HEK293 (cell line): ENCODE measurements at regions not wholly inside any gene's neighbourhood (a gene's known extent, or its start where the extent isn't known, plus 50 kb on each side); places are given as distances from the start of the nearest gene placed in this dataset.

Experiments
- CTCF ChIA-PET: fragments of 350-600 bp; formaldehyde crosslinking; extraction: SDS; loops from one replicate; lab custom pipeline; 2021; ENCODE audit warnings: antibody characterized with exemption; lab: Yijun Ruan, JAX
- POLR2A ChIA-PET: fragments of 300-600 bp; formaldehyde crosslinking; extraction: SDS; loops from one replicate; lab custom pipeline; 2020; ENCODE audit warnings: antibody characterized with exemption, inconsistent platforms; lab: Yijun Ruan, JAX
- H3K27ac ChIP-seq: fragments of 200-500 bp; sonication (Bioruptor generic); 2 replicates; pipeline ENCODE4 v1.5.1; 2014; ENCODE audit warnings: low read depth, low read length, control low read depth, inconsistent platforms; ENCODE audit errors: extremely low read depth
- H3K36me3 ChIP-seq, 2 experiments: fragments of 200-500 bp in 1 of 2; sonication (Bioruptor generic) in 1 of 2; 1 replicate in 1 of 2; 2 replicates in 1 of 2; pipeline ENCODE4 v1.5.1; 2014 to 2017; ENCODE audit warnings: inconsistent platforms in 2 of 2, low read length in 2 of 2; ENCODE audit not compliant: control insufficient read depth in 2 of 2, insufficient read depth in 1 of 2
- H3K4me1 ChIP-seq: fragments of 200-500 bp; sonication (Bioruptor generic); 2 replicates; pipeline ENCODE4 v1.5.1; 2014; ENCODE audit warnings: mild to moderate bottlenecking, low read length, inconsistent platforms; ENCODE audit not compliant: control insufficient read depth, insufficient read depth
- H3K4me3 ChIP-seq: 2 replicates; pipeline ENCODE4 v1.5.1; 2011; ENCODE audit warnings: low read depth, mild to moderate bottlenecking, control low read depth, low read length, moderate library complexity
- H3K9me3 ChIP-seq: fragments of 200-500 bp; sonication (Bioruptor generic); 2 replicates; pipeline ENCODE4 v1.5.1; 2014; ENCODE audit warnings: low read depth, low read length, inconsistent platforms; ENCODE audit not compliant: control insufficient read depth, insufficient read depth
- ATF2 ChIP-seq: fragments of 450-650 bp; formaldehyde crosslinking; IDR thresholded peaks from 2 replicates; pipeline ENCODE4 v1.5.1; 2016; ENCODE audit warnings: missing biosample characterization, missing genetic modification characterization, low read depth
- PRDM1 ChIP-seq: fragments of 450-650 bp; formaldehyde crosslinking; IDR thresholded peaks from 2 replicates; pipeline ENCODE4; 2016; ENCODE audit warnings: missing biosample characterization, missing genetic modification characterization
- ZBTB17 ChIP-seq: fragments of 450-650 bp; formaldehyde crosslinking; IDR thresholded peaks from 2 replicates; pipeline ENCODE4 v1.5.1; 2016; ENCODE audit warnings: missing biosample characterization, missing genetic modification characterization
- ZFP41 ChIP-seq: fragments of 450-650 bp; formaldehyde crosslinking; IDR thresholded peaks from 2 replicates; pipeline ENCODE4 v1.5.1; 2016; ENCODE audit warnings: missing biosample characterization, missing genetic modification characterization, borderline replicate concordance
- ZNF280D ChIP-seq: fragments of 450-650 bp; formaldehyde crosslinking; IDR thresholded peaks from 2 replicates; pipeline ENCODE4 v1.5.1; 2016; ENCODE audit warnings: missing biosample characterization, missing genetic modification characterization
- ZNF366 ChIP-seq: fragments of 450-650 bp; formaldehyde crosslinking; conservative IDR thresholded peaks from 2 replicates; pipeline ENCODE4 v1.5.1; 2016; ENCODE audit warnings: missing biosample characterization, missing genetic modification characterization
- ZNF510 ChIP-seq: fragments of 450-650 bp; formaldehyde crosslinking; IDR thresholded peaks from 2 replicates; pipeline ENCODE4 v1.5.1; 2018; ENCODE audit warnings: mild to moderate bottlenecking, missing genetic modification characterization, missing biosample characterization; ENCODE audit not compliant: insufficient replicate concordance
- ZNF658 ChIP-seq: fragments of 450-650 bp; formaldehyde crosslinking; IDR thresholded peaks from 2 replicates; pipeline ENCODE4; 2016; ENCODE audit warnings: missing biosample characterization, missing genetic modification characterization
- TF ChIP-seq, protein P1 (sequence below): fragments of 450-650 bp; formaldehyde crosslinking; IDR thresholded peaks from 2 replicates; pipeline ENCODE4 v1.5.1; 2016; ENCODE audit warnings: missing biosample characterization, missing genetic modification characterization
- TF ChIP-seq, protein P2 (sequence below): fragments of 450-650 bp; IDR thresholded peaks from 2 replicates; pipeline ENCODE4 v1.5.1; 2018; ENCODE audit warnings: missing biosample characterization, missing genetic modification characterization

- TF ChIP-seq, protein P1, sequence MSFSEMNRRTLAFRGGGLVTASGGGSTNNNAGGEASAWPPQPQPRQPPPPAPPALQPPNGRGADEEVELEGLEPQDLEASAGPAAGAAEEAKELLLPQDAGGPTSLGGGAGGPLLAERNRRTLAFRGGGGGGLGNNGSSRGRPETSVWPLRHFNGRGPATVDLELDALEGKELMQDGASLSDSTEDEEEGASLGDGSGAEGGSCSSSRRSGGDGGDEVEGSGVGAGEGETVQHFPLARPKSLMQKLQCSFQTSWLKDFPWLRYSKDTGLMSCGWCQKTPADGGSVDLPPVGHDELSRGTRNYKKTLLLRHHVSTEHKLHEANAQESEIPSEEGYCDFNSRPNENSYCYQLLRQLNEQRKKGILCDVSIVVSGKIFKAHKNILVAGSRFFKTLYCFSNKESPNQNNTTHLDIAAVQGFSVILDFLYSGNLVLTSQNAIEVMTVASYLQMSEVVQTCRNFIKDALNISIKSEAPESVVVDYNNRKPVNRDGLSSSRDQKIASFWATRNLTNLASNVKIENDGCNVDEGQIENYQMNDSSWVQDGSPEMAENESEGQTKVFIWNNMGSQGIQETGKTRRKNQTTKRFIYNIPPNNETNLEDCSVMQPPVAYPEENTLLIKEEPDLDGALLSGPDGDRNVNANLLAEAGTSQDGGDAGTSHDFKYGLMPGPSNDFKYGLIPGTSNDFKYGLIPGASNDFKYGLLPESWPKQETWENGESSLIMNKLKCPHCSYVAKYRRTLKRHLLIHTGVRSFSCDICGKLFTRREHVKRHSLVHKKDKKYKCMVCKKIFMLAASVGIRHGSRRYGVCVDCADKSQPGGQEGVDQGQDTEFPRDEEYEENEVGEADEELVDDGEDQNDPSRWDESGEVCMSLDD (tag by site-specific recombination): no peak
- no peak for TF ChIP-seq ZNF280D (tag by site-specific recombination)
These were observed 258.1 kb upstream of the EDIL3 start (continued) for GRCh38 chr5:84642795-84643194.

DNA sequence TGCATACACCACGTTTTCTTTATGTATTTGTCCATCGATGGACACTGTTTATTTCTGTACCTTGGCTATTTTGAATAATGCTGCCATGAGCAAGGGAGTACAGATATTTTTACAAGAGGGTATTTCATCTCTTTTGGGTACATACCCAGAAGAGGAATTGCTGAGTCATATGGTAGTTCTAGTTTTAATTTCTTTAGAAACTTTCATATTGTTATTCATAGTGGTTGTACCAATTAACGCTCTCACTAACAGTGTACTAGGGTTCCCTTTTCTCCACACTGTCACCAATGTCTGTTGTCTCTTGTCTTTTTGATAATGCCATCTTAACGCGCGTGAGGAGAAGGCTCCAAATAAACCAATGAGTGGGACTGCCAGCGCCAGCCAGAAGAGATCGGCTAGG, 257.6 kb upstream of the EDIL3 start:
- H3K4me1 ChIP-seq: no peaks in the 10 kb centered on the region
- no peaks in the 10 kb centered on the region for H3K36me3 ChIP-seq
- ChIA-PET POLR2A (no interaction called here), CTCF (no interaction called here)
- TF ChIP-seq, protein P2, sequence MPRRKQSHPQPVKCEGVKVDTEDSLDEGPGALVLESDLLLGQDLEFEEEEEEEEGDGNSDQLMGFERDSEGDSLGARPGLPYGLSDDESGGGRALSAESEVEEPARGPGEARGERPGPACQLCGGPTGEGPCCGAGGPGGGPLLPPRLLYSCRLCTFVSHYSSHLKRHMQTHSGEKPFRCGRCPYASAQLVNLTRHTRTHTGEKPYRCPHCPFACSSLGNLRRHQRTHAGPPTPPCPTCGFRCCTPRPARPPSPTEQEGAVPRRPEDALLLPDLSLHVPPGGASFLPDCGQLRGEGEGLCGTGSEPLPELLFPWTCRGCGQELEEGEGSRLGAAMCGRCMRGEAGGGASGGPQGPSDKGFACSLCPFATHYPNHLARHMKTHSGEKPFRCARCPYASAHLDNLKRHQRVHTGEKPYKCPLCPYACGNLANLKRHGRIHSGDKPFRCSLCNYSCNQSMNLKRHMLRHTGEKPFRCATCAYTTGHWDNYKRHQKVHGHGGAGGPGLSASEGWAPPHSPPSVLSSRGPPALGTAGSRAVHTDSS (tag by site-specific recombination): no peak
- no peak for TF ChIP-seq ATF2 (tag by site-specific recombination)
- no peak for TF ChIP-seq ZFP41
- TF ChIP-seq ZBTB17: no peak
- TF ChIP-seq ZNF510 (tag by site-specific recombination): no peak
- H3K9me3 ChIP-seq: no peaks in the 10 kb centered on the region
- H3K27ac ChIP-seq: no peak overlapping the region
- H3K4me3 ChIP-seq: no peak overlapping the region

- Histone ChIP-seq H3K36me3 (no peaks in the 10 kb centered on the region), H3K9me3 (no peaks in the 10 kb centered on the region), H3K27ac (no peak overlapping the region), H3K4me3 (no peak overlapping the region), H3K4me1 (no peaks in the 10 kb centered on the region)
- ChIA-PET CTCF (no interaction called here), POLR2A (interaction anchor here (0.6 kb wide), 1 partner anchor 289 kb away, joined by 10 read pairs; no protein-coding TSS in a partner anchor)
- TF ChIP-seq PRDM1 (tag by site-specific recombination) (peak; percentile 66), ZNF366 (tag by site-specific recombination) (peak; percentile 75), ZNF658 (no peak)
These were observed 253.1 kb upstream of the EDIL3 start for GRCh38 chr5:84637662-84638375.
